ENCODE measurements at regions not wholly inside any gene's neighbourhood (a gene's known extent, or its start where the extent isn't known, plus 50 kb on each side); places are given as distances from the start of the nearest gene placed in this dataset.

DNA sequence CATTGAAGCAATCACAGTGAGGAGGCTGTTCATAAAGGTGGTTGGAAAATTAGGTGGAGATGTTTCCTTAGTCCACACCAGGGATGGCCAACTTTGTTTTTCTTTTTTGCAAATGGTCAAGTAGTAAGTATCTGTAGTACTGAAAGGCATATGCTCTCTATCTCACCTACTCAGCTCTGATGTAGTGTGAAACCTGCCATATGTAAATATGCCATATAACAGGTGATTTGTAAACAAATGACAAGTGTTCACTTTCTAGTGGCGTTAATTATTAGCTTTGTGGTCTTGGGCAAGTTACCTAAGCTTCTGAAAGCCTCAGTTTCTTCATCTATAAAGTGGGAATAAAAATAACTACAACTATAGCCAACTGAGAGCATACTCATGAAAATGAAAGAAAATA lies 421.4 kb upstream of the LCORL start:
- intact Hi-C loops (cut with DNase I): no loop called here

DNA sequence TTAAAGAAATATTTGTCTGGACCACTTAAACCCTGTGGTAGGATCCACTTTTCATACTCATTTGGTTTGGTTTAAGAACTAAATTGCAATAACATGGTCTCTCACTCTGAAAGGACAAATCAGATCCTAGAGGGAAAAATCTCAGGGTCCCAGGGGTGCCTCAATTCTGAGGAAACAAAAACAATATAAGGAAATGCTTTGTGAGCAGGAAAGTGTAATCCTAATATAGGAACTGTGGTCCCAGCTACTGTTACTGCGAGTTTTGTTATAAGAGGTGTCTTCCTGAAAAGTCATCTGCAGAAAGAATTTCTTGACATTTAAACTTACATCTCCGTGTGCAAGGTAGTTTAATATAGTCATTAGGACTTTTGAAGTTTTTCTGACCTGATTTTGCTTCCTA lies 420.1 kb upstream of the LCORL start:
- Histone ChIP-seq H3K27me3 (no peaks in the 10 kb centered on the region), H3K4me1 (no peaks in the 10 kb centered on the region), H3K27ac (no peak overlapping the region), H3K36me3 (replicated peaks in 1 of 2; ENCODE audit: insufficient read depth in 1 of 2, low read depth in 2 of 2) (no peaks in the 10 kb centered on the region), H3K4me3 (no peak overlapping the region), H3K9me3 (peaks cover 0 to 5% (median 0%) of the 10 kb centered on the region in 3 donors)
- intact Hi-C loops (cut with DNase I): no loop called here
- ATAC-seq (no peak), DNase-seq (no peak)
- TF ChIP-seq POLR2A (IDR thresholded peaks at IDR 0.05): no peak
- no peak for TF ChIP-seq CTCF (IDR thresholded peaks at IDR 0.05)
- 67 to 76% methylated on average over 2 of the region's 2 CpGs for WGBS, 2 donors

More for the DNA sequence above, 421.4 kb upstream of the LCORL start:
- H3K9me3 ChIP-seq: peaks cover 0 to 5% (median 0%) of the 10 kb centered on the region in 3 donors
- no peaks in the 10 kb centered on the region for H3K36me3 ChIP-seq (replicated peaks in 1 of 2; ENCODE audit: insufficient read depth in 1 of 2, low read depth in 2 of 2)
- H3K27ac ChIP-seq: no peak overlapping the region
- 36 to 47% methylated on average over 1 of the region's 1 CpG for WGBS, 2 donors
- DNase-seq (no peak), ATAC-seq (no peak)
- no peak overlapping the region for H3K4me3 ChIP-seq
- TF ChIP-seq CTCF (IDR thresholded peaks at IDR 0.05) (no peak), POLR2A (IDR thresholded peaks at IDR 0.05) (no peak)
- H3K27me3 ChIP-seq: no peaks in the 10 kb centered on the region
- no peaks in the 10 kb centered on the region for H3K4me1 ChIP-seq

DNA sequence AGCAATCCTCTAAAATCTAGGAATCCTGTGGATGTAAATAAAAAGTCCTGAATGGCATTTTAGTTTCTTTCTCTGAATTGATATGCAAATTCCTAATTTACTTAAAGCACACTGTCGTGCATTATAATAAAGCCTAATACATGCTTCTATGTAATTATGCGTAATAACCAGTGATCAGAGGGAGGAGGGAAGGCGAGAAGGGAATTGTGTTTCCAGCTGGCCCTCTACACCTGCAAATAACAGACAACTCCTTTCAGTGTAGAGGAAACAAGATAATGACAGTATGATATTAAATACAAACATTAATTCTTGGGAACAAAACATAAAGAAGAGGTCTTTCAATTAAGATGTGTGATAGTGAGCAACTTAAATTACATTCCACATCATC lies 419.6 kb upstream of the LCORL start:
- 57 to 59% methylated on average over 3 of the region's 3 CpGs for WGBS, 2 donors
- Histone ChIP-seq H3K27ac (no peak overlapping the region), H3K4me1 (no peaks in the 10 kb centered on the region), H3K9me3 (peaks cover 0 to 5% (median 0%) of the 10 kb centered on the region in 3 donors), H3K4me3 (no peak overlapping the region), H3K36me3 (replicated peaks in 1 of 2; ENCODE audit: insufficient read depth in 1 of 2, low read depth in 2 of 2) (no peaks in the 10 kb centered on the region), H3K27me3 (no peaks in the 10 kb centered on the region)
- ATAC-seq: no peak
- no peak for TF ChIP-seq CTCF (IDR thresholded peaks at IDR 0.05)
- TF ChIP-seq POLR2A (IDR thresholded peaks at IDR 0.05): no peak
- no peak for DNase-seq
- intact Hi-C loops (cut with DNase I): no loop called here

- no peaks in the 10 kb centered on the region for H3K4me1 ChIP-seq
- no peak for TF ChIP-seq POLR2A (IDR thresholded peaks at IDR 0.05)
- no peak for TF ChIP-seq CTCF (IDR thresholded peaks at IDR 0.05)
- no peak for ATAC-seq
- H3K36me3 ChIP-seq (replicated peaks in 1 of 2; ENCODE audit: insufficient read depth in 1 of 2, low read depth in 2 of 2): no peaks in the 10 kb centered on the region
- H3K4me3 ChIP-seq: no peak overlapping the region
- intact Hi-C loops (cut with DNase I): no loop called here
- H3K9me3 ChIP-seq: peaks cover 0 to 5% (median 0%) of the 10 kb centered on the region in 3 donors
- H3K27me3 ChIP-seq: no peaks in the 10 kb centered on the region
- WGBS, 2 donors: 41 to 43% methylated on average over 7 of the region's 7 CpGs
- no peak for DNase-seq
- H3K27ac ChIP-seq: no peak overlapping the region
Measured at GRCh38 chr4:18440527-18441202, 419.1 kb upstream of the LCORL start.

DNA sequence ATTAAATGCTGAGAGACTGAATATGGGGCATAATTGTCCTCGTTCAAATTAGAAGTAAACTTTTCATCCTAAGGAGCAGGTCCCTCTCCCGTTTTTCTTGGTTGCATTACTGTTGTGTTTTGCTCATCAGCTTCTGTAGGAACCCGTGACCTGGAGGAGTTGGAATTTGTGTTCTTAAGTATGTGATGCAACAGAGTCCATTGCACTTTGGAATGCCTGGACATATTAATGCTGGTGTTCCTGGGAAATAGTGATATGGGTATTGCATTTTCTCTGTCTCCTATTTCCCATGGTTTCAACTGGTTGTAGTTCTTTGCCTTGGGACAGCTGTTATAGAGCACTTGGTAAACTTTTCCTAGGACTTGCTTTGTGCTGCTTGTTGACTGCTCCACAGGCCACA lies 417.8 kb upstream of the LCORL start:
- H3K9me3 ChIP-seq: peaks cover 0 to 5% (median 0%) of the 10 kb centered on the region in 3 donors
- intact Hi-C loops (cut with DNase I): no loop called here
- H3K27ac ChIP-seq: no peak overlapping the region
- TF ChIP-seq CTCF (IDR thresholded peaks at IDR 0.05): no peak
- TF ChIP-seq POLR2A (IDR thresholded peaks at IDR 0.05): no peak
- WGBS, 2 donors: 66 to 69% methylated on average over 3 of the region's 3 CpGs
- no peak overlapping the region for H3K4me3 ChIP-seq
- ATAC-seq (no peak), DNase-seq (no peak)
- no peaks in the 10 kb centered on the region for H3K36me3 ChIP-seq (replicated peaks in 1 of 2; ENCODE audit: insufficient read depth in 1 of 2, low read depth in 2 of 2)
- H3K27me3 ChIP-seq: no peaks in the 10 kb centered on the region
- no peaks in the 10 kb centered on the region for H3K4me1 ChIP-seq
